C1 segment of cervical spinal cord (tissue), 14 donors: ENCODE measurements at regions not wholly inside any gene's neighbourhood (a gene's known extent, or its start where the extent isn't known, plus 50 kb on each side); places are given as distances from the start of the nearest gene placed in this dataset.
"Not testable (repeated sequence)": the region's sequence is repeated elsewhere in the genome, so short reads cannot be mapped to it uniquely, and the experiment has no call there.

Experiments used
- DNase-seq, 14 donors: peaks; one replicate each; lab custom pipeline; 2025; lab: John Stamatoyannopoulos, UW

DNA sequence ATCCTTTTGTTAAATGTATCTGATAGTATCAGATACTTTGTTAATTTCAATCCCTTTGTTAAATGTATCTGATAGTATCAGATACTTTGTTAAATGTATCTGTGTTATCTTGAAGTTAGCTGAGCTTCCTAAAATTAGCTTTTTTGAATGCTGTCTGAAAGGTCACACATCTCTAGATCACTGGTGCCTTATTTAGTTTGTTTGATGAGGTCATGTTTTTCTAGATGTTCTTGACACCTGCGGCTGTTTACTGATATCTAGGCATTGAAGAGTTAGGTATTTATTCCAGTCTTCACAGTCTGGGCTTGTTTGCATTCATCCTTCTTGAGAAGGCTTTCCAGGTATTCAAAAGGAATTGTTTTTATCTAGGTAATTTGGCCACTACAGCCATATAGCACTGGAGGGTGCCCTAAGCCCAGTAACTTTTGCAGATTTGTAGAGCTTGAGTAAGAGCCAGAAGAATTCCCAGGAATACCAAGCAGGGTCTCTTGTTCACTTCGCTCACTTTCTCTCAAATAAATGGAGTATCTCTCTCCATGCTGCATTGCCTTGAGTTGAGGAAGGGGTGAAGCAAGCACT is 435.4 kb upstream of the GRAMD2B start:
- DNase-seq, result no peak

DNA sequence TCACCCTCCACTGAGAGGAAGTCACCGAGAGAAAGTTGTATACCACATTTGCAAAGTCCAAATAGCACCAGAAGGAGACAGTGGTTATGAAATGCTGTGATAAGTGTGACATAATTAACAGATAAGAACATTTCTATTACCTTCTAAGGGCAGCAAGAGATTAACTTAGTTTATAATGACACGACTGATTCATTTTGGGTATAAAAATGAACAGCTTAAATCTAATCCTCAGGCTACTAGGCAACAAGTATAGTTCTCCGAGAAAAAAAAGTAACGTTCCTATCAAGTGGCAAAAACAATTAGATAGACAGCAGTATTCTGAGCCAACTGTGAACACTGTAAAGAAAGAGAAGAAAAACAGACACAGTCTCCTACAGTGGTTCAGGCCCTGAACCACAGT is 431.2 kb upstream of the GRAMD2B start:
- DNase-seq, result no peak

DNA sequence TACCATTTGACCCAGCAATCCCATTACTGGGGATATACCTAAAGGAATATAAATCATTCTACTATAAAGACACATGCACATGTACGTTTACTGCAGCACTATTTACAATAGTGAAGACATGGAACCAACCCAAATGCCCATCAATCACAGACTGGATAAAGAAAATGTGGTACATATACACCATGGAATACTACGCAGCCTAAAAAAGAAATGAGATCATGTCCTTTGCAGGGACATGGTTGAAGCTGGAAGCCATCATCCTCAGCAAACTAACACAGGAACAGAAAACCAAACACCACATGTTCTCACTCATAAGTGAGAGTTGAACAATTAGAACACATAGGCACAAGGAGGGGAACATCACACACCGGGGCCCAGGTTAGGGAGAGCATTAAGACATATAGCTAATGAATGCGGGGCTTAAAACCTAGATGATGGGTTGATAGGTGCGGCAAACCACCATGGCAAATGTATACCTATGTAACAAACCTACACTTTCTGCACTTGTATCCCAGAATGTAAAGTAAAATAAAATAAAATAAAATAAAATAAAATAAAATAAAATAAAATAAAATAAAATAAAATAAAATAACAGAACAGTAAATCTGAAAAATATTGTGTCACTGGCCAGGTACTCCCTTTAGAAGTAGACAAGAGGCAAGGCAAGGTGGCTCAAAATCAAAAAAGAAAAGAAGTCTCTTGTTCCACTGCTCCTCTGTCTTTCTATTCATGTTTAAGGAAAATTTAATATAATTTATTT is 423.8 kb upstream of the GRAMD2B start:
- DNase-seq, result not testable (repeated sequence)

DNA sequence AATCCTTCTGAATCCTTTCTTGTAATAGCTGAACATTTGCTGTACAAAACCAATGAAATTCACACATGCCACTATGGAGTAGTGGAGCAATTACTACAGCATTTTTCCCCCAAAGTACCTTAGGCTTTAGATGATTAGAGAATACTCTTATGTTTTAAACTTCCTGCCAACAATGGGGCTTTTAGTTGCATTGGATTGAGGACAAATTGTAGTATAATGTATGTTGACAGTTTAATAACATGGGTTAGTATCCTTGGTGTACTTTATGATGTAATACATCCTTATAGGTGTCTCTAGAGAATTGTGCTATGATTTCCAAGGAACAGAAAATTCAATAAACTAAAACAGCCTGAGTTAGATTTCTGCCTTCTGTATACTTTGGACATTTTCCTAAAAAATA is 422.7 kb upstream of the GRAMD2B start:
- no peak for DNase-seq

DNA sequence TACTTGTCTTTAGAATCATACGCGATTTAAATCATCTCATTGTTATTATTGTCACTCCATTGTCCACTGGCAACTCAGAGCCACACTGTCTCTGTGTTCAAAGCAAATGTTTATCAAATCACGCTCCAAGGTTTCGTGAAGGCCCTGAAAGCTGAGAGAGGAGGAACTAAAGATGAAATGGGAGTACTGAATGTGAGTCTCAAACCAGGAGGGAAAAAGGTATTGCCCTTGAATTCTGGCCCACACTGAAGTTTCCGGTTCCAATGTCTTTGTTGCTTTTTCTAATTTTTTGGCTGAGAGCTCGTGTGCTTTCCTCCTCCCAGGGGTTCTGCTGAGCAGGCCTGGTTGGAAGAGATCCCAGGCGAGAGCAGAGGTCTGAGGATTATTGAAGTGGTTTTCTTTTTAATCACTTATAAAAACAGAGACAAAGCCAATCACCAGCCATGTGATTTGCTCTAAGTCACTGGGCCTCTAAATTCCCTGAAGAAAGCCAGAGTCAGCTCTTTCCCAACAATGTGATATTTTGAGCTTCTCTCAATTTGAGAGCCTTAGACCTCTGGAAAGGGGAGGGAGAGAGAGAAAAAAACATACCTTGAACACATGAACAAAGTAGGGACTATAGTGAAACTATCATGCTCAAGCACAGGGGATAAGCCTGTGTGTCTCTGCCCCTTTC is 420.8 kb upstream of the GRAMD2B start:
- DNase-seq, result peak in 11 of 14 donors; percentile 19 to 73 (median 34)

GRCh38 chr5:126003309-126003708 is 419.9 kb upstream of the GRAMD2B start:
- peak in 1 of 14 donors; percentile 3 for DNase-seq

DNA sequence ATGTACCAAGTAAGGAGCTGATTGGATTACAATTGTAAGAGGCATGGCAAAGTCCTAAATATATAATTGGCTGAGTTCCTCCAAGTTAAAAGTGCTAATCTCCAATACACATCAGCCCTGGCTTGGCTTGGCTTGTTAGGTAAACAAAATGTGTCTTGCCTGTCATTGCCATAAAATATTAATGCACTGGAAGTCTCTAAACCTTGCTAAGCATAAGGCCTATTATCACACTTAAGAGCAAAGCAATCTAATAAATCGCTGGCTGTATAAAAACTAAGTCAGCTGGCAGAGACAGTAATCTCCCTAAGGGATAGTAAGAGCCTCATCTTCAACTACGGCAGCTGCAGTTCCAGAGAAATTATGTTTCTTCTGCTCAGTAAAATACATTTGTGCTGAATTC is 418.6 kb upstream of the GRAMD2B start:
- DNase-seq, result no peak

GRCh38 chr5:126007841-126008240 is 415.4 kb upstream of the GRAMD2B start:
- DNase-seq, result no peak

DNA sequence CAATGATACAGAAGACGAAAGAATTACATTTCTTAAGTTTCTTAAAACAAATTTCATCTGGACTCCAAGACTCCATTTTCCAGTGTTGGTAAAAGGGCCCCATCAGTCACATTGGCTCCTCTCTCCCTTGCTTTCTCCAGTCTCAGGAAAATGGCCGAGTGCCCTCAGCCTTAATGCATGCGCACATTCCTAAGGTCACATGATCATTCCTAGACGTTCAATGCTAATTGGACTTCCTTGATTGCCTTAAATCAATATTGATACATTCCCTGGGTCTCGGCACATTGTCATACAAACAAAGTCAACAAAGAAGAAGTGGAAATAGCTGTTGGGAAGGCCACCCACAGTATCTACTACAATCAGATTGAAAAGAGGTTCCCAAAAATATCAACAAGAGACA is 413.6 kb upstream of the GRAMD2B start:
- no peak for DNase-seq

- DNase-seq, result not testable (repeated sequence)
Observed at GRCh38 chr5:126011526-126011925, 411.7 kb upstream of the GRAMD2B start.

GRCh38 chr5:126014676-126015075 is 408.5 kb upstream of the GRAMD2B start:
- DNase-seq, result no peak

GRCh38 chr5:126015235-126016181 is 407.7 kb upstream of the GRAMD2B start:
- peak in 3 of 14 donors; percentile 2 to 30 (median 25) for DNase-seq

- peak in 4 of 14 donors; percentile 8 to 52 (median 18) for DNase-seq
Observed at GRCh38 chr5:126016256-126016655, 407.0 kb upstream of the GRAMD2B start.

DNA sequence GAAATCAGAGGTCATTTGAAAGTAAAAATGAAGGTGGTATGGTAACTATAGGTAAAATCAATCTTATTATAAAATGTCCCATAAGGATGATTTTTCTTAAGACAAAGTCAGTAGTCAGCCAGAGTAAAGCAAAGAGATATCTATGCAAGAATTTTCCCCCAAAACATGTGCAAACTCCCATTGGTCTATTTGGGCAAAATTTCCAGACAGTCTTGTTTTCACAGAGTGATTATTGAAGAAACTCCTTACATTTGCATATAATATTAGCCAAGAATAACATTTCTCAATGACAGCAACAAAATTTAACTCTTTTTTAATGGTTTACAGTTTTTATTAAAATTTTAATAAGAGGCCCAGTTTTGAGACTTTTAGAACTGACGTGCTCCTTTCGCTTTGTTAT is 406.1 kb upstream of the GRAMD2B start:
- no peak for DNase-seq

- no peak for DNase-seq
Observed at GRCh38 chr5:126020770-126021169, 402.4 kb upstream of the GRAMD2B start.

DNA sequence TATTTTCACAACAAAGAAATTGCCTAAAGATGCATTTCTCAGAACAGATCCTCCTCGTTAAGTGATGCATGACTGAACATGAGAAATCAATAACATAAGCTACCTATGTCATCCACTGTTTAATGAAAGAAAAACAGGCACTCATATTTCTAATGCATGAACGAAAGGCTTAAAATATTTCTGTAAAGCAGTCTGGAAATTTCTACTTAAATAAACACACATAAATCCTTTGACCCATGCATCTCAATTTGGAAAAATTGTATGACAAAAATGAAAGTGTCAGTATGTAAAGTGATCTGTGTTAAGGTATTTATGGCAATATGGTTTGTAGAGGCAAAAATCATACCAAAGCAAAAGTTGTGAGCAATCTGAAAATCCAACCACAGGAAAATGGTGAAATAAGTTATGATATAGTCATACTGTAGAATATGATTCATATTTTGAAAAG is 399.2 kb upstream of the GRAMD2B start:
- no peak for DNase-seq

DNA sequence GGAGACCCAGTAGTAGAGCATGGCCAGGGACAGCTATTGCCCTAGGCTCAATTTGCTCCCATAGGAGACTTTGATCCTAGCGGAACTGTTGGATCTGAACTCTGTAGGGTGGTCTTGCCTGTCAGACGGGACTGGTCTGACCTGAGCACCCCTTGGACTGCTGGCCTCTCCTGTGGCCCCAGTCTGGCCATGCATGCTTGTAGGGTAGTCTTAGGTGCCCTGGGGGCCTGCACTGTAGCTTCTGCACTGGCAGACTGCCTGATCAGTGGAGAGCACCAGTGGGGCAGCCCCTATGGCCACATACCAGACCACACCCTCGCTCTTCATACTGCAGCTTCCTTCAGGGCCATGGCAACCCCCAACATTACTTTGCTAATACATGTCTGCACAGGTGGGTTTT is 396.1 kb upstream of the GRAMD2B start:
- DNase-seq, result no peak

DNA sequence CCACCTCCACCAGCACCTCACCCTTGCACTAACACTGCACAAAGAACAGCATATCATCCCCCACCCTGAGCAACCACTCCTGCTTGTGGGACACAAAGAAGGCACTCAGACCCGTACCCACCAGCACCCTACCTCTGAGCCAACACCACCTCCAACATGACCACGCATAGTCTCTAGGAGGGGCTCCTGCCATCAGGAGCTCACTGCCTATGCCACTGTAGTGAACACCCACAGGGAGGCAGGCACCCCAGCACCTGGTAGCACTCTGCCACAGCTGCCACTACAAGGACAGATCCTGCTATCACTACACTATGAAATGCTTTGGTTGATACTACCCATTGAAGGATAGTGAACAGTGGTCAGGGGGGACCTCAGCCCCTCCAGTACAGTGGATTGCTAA is 395.6 kb upstream of the GRAMD2B start:
- no peak for DNase-seq

- no peak for DNase-seq
Observed at GRCh38 chr5:126028336-126028735, 394.9 kb upstream of the GRAMD2B start.

DNA sequence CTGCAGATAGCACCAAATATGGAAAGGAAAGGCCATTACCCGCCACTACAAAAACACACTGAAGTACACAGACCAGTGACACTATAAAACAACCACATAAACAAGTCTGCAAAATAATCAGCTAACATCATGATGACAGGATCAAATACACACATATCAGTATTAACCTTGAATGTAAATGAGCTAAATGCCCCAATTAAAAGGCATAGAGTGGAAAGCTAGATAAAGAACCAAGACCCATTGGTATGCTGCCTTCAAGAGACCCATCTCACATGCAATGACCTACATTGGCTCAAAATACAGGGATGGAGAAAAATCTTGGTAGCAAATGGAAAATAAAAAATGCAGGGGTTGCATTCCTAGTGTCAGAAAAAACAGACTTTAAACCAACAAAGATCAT is 393.9 kb upstream of the GRAMD2B start:
- not testable (repeated sequence) for DNase-seq

DNA sequence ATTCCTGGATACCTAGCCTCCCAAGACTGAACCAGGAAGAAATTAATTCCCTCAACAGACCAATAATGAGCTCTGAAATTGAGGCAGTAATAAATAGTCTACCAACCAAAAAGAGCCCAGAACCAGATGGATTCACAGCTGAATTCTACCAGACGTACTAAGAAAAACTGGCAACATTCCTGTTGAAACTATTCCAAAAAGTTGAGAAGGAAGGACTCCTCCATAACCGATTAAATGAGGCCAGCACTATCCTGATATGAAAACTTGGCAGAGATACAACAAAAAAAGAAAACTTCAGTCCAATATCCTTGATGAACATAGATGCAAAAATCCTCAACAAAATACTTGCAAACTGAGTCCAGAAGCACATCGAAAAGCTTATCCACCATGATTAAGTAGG is 392.5 kb upstream of the GRAMD2B start:
- no peak for DNase-seq
